ENCODE measurements at regions not wholly inside any gene's neighbourhood (a gene's known extent, or its start where the extent isn't known, plus 50 kb on each side); places are given as distances from the start of the nearest gene placed in this dataset.

GRCh38 chr3:31008994-31009393 lies 114.5 kb upstream of the GADL1 start:
- no peak for DNase-seq

- DNase-seq = no peak
Measured at GRCh38 chr3:31009881-31010280, 115.4 kb upstream of the GADL1 start.

DNA sequence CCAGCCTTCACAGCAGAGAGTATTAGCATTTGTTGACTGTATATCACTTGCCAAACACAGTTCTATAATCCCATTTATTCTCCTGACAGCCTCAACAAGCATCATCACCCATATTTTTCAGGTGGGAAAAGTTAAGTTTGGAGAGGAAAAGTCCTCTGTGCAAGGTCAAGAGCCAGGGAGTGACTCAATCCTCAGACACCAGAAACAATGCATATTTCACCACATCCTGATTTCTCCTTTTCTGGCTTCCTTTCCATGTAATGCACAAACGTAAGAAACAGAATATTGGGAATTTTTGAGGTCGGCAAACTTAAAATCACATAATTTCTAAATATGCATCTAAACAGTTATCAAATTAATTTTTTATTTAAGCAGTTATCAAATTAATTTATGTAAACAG lies 116.0 kb upstream of the GADL1 start:
- DNase-seq = no peak

- no peak for DNase-seq
Measured at GRCh38 chr3:31011380-31011779, 116.9 kb upstream of the GADL1 start.

DNA sequence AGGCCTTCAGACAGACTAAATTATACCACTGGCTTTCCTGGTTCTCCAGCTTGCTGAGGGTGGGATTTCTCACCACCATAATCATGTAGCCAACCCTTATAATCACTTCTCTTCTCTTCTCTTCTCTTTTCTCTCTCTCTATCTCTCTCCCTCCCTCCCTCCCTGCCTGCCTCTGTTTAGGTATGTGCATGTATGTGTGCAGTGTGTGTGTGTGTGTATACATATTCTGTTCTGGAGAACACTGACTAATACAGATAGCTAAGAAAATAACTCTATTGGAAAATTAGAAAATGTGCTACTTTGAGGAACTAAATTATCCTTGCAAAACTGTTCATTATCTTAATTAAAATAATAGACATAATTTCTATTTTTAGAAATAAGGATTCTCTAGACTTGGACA lies 118.6 kb upstream of the GADL1 start:
- no peak for DNase-seq

DNA sequence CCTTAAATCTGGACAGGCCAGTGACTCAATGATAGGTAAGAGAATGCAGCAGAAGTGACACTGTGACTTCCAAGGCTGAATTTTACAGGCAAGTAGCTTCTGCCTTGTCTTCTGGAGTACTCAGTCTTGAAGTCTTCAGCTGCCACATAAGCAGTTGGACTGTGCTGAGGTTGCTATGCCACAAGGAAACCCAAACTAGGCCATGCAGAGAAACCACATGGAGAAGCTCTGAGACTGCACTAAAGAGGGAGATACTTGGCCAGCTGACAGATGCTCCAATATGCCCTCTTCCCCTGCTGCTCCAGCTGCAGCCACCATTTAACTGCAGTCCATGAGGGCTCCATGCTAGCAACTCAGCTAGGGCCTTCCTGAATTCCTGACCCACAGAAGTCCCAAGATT lies 119.4 kb upstream of the GADL1 start:
- no peak for DNase-seq

DNA sequence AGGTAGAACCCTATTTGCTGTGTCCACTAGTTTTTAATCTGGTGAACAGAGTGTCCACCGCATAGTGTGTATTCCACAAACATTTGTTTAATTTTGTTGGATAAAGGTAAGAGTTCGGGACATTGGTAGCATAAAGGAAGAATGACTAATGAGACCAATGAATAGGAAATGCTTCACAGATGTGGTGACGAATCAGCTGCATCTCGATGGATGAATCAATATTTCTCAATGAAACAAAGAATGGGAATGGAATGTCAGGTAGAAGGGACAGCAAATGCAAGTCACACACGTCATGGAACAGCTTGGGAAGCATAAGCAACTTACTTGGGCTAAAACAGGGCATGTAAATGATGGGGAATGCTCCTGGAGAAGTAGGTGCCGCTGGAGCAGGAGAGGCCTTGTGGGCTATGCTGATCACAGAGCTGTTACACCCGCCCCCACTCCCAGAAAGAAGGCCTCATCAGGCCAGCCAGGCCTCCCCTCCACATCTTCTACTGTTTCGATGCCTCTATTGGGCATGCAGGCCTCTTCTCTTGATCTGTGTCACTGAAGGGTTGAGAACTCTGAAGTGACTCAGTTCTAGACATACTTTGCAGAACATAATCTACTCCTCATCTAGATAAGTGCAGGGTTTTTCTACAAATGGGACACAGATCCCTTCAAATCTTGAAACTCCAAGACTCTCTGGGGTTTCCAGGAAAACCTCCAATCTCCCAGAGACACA lies 120.0 kb upstream of the GADL1 start:
- no peak for DNase-seq

DNA sequence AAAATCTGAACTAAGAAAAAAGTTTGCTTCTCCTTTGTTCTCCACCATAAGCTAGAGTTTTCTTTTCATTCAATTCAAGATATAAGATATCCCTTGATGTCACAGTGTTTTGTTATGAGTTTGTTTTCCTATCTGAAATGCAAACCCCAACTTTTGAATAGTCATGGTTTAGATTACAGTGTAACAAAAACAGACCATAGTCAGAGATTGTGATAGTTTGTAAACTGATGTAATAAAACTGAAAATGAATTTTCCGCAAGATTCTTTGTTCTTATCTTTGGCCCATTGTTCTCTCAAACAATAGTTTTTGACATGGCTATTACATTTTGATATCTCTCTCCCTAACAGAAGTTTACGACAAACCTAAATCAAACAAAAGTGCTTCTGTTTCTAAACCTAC lies 121.7 kb upstream of the GADL1 start:
- DNase-seq = no peak

- no peak for DNase-seq
Measured at GRCh38 chr3:31022716-31023115, 128.3 kb upstream of the GADL1 start.

DNA sequence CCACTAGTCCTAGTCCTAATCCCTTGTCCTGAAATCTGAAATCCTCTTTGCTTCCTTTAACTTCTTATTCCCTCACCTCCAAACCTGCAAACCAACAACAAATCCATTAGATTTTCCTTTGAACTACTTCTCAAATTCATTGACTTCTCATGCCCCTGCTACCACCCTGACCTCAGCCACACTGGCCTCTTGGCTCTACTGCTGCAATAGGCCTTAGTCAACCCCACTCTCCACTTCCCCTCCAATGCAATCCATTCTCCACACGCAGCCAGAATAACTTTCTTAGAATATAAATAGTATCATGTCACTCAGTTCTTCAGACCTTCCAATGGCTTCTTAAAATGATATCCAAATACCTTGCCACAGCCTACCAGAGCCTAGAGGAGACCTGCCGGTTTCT lies 131.1 kb upstream of the GADL1 start:
- DNase-seq = no peak

- no peak for DNase-seq
Measured at GRCh38 chr3:31027191-31027761, 132.8 kb upstream of the GADL1 start.

- no peak for DNase-seq
Measured at GRCh38 chr3:31027914-31028313, 133.5 kb upstream of the GADL1 start.

- no peak for DNase-seq
Measured at GRCh38 chr3:31028766-31029165, 134.3 kb upstream of the GADL1 start.

DNA sequence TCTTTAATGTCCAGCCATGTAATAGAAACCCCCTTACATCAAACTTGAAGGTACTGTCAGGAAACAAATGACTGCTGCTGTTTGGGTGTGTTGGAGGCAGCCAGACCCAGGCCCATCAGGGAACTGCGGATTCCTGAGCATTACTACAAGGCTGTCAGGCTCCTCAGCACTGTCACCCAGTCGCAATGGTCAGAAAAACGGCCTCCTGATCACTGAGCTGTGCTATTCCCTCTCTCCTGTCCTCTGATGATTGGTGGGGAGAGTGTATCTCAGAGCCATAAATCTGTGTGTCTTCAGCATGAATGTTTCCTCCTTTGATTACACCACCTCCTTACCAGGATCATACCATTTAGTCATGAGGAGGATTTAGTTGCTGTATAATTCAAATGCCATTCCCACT lies 135.2 kb upstream of the GADL1 start:
- no peak for DNase-seq

DNA sequence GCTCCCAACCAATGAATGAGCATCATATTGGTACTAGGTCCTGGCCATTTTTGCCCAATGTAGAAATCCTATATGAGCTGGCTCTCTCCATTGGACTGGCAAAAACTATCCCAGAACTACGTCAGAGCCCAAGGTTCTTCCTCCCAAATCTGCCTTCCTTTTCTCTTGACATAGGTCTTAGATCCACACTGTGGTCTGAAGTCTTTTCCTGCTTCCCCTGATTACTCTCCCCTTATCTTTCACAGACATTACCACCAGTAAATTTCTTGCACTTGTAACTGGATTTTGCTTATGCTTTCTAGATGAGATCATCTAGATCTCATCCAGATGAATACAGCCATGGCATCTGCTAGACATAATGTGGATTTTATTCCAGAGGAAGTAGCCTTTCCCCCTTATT lies 141.2 kb upstream of the GADL1 start:
- no peak for DNase-seq

- DNase-seq = no peak
Measured at GRCh38 chr3:31038086-31038739, 143.8 kb upstream of the GADL1 start.

DNA sequence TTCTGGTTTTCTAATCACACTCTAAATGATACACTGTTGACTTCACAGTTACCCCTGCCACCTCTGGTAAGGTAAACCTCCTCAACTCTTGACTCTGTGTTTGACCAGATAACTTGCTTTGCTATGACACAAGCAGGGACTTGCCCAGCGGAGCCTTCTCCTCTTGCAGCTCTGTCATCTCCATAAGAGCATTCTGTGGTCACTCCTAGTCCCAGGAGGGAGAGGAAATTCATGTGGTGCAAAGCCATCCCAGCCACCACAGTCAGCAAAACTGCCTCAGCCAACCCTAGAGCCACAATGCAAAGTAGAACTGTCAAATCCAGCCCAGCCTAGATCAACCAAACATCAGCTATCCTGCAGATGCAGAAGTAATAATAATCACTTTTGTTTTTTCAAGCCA lies 144.7 kb upstream of the GADL1 start:
- DNase-seq = no peak

DNA sequence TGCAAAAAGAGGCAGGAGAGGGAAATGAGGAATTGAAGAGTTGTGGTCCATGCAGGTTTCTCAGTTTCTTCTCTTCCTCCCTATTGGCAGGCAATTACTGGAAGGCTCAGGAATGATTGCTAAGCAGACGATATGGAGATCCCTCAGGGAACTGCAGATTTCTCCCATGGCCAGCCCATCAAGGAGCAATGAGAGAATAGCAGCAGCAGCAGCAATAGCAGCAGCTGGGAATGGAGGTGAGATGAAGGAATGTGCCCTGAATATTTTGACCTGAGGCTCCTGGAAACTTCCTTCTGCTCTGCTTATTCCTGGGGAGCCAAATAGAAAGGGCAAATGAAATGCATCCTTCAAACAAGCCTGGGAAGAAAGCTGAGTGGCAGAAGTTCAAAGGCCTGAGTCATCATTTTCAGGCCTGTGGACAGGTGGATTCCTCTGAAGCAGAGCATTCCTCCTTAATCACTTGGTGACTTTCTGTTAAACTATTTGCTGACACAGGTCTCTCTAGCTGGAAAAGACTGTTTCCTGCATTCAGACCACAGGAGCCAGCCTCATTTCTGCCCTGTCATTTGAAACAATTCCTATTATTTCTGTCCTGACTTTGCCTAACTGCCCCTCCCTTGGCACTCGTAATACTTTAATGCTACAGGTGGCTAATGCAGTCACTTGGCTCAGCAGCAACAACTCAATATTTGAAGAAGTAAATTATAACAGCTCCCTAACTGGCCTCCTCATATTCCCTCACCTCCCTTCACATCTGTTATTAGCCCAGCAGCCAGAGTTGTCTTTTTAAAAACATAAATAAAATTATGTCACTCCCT lies 146.9 kb upstream of the GADL1 start:
- DNase-seq = no peak

DNA sequence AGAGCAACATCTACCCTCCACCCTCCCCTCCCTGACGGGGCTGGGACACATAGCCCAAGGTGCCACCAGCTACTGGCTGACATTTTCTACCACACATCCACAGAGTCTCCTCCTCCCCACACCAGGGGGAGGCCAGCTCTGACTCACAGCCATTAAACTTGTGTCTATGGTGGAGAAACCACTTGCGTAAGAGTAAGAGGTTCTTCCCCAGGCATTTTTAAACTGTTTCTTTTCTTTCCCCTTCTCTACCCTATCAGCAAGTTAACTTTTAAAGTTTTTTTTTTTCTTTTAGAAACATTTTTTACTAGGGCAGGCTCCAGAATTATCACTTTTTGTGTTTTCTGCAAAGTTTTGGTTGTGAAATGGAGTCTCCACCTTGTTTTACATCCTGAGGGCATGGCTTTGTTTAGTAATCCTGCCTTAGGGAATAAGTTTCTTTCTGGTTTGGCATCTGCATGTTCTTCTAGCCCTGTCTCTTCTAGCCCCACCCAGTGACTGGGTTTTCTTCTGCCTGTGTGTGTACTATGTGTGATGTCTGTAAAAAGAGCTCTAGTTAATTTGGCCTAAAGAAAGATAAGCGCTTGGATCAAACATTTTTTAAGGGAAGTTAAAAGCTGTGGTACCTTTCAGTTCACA lies 148.8 kb upstream of the GADL1 start:
- no peak for DNase-seq

- no peak for DNase-seq
Measured at GRCh38 chr3:31047673-31048072, 153.2 kb upstream of the GADL1 start.

GRCh38 chr3:31048143-31048542 lies 153.7 kb upstream of the GADL1 start:
- DNase-seq = no peak

- DNase-seq = no peak
Measured at GRCh38 chr3:31050296-31050695, 155.8 kb upstream of the GADL1 start.

DNA sequence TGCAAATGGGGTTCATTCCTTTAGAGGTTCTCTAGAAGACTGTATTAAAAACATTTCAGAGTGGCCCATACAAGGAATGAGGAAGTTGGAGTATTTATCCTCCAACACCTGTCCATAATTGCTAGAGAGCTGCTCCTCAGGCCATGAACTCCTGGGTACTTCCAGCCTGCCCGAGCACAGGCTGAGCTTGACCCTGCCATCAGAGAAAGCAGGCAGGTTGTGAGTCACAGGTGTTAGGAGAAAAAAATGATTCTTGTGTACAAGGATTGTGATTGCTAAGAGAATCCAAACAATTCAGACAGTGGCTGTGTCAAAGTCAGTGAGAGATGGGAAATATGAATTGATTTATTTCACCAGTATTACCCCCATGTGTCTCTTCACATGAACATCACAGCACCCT lies 156.8 kb upstream of the GADL1 start:
- no peak for DNase-seq

All from bone marrow (tissue), 2 donors.